GM19372 (cell line): ENCODE measurements at regions not wholly inside any gene's neighbourhood (a gene's known extent, or its start where the extent isn't known, plus 50 kb on each side); places are given as distances from the start of the nearest gene placed in this dataset.
A peak's percentile ranks its signal among the peaks of the same experiment; 100 is the strongest.
"Not testable (repeated sequence)": the region's sequence is repeated elsewhere in the genome, so short reads cannot be mapped to it uniquely, and the experiment has no call there.

Experiments used
- ATAC-seq: cut with Tn5 transposase; IDR thresholded peaks from one replicate; pipeline ENCODE4 v1.9.1; 2021; ENCODE audit warnings: mild to moderate bottlenecking, low read depth, moderate library complexity; ENCODE audit not compliant: unreplicated experiment

- not testable (repeated sequence) for ATAC-seq
Measured at GRCh38 chr9:104323967-104324694, 179.9 kb upstream of the OR13F1 start.

- ATAC-seq, result no peak
Measured at GRCh38 chr9:104326912-104327311, 177.2 kb upstream of the OR13F1 start.

GRCh38 chr9:104329245-104329644 lies 174.8 kb upstream of the OR13F1 start:
- no peak for ATAC-seq

- ATAC-seq, result no peak
Measured at GRCh38 chr9:104330841-104331240, 173.2 kb upstream of the OR13F1 start.

GRCh38 chr9:104334549-104334948 lies 169.5 kb upstream of the OR13F1 start:
- ATAC-seq, result no peak

GRCh38 chr9:104339692-104340091 lies 164.4 kb upstream of the OR13F1 start:
- ATAC-seq, result no peak

- ATAC-seq, result no peak
Measured at GRCh38 chr9:104342552-104342951, 161.5 kb upstream of the OR13F1 start.

- no peak for ATAC-seq
Measured at GRCh38 chr9:104345061-104345460, 159.0 kb upstream of the OR13F1 start.

- no peak for ATAC-seq
Measured at GRCh38 chr9:104350541-104350940, 153.5 kb upstream of the OR13F1 start.

- ATAC-seq, result no peak
Measured at GRCh38 chr9:104351726-104352125, 152.3 kb upstream of the OR13F1 start.

GRCh38 chr9:104361207-104361606 lies 142.9 kb upstream of the OR13F1 start:
- no peak for ATAC-seq

GRCh38 chr9:104362912-104363472 lies 141.1 kb upstream of the OR13F1 start:
- ATAC-seq, result no peak

- no peak for ATAC-seq
Measured at GRCh38 chr9:104367507-104367906, 136.6 kb upstream of the OR13F1 start.

GRCh38 chr9:104368318-104368717 lies 135.7 kb upstream of the OR13F1 start:
- ATAC-seq, result not testable (repeated sequence)

GRCh38 chr9:104374711-104375110 lies 129.4 kb upstream of the OR13F1 start:
- no peak for ATAC-seq

- ATAC-seq, result no peak
Measured at GRCh38 chr9:104386013-104386412, 118.0 kb upstream of the OR13F1 start.

GRCh38 chr9:104386425-104387069 lies 117.5 kb upstream of the OR13F1 start:
- peak; percentile 57 for ATAC-seq

- ATAC-seq, result no peak
Measured at GRCh38 chr9:104388071-104388470, 116.0 kb upstream of the OR13F1 start.

- ATAC-seq, result no peak
Measured at GRCh38 chr9:104389341-104389740, 114.7 kb upstream of the OR13F1 start.

GRCh38 chr9:104394901-104395300 lies 109.2 kb upstream of the OR13F1 start:
- ATAC-seq, result not testable (repeated sequence)

GRCh38 chr9:104412238-104412637 lies 91.8 kb upstream of the OR13F1 start:
- no peak for ATAC-seq

GRCh38 chr9:104416470-104416869 lies 87.6 kb upstream of the OR13F1 start:
- ATAC-seq, result no peak
